Loucy (cell line): ENCODE measurements at regions not wholly inside any gene's neighbourhood (a gene's known extent, or its start where the extent isn't known, plus 50 kb on each side); places are given as distances from the start of the nearest gene placed in this dataset.

Source experiments
- CTCF ChIP-seq: fragments of 200-600 bp; sonication (generic); conservative IDR thresholded peaks from 2 replicates; pipeline ENCODE4 v1.5.1; 2014; ENCODE audit warnings: mild to moderate bottlenecking, antibody characterized with exemption, low read length
- EZH2phosphoT487 ChIP-seq: fragments of 200-600 bp; IDR thresholded peaks from 2 replicates; pipeline ENCODE4 v1.6.1; 2018; ENCODE audit warnings: antibody characterized with exemption, mild to moderate bottlenecking, moderate library complexity, borderline replicate concordance

- TF ChIP-seq CTCF (no peak), EZH2phosphoT487 (no peak)
Observed at GRCh38 chr4:177562859-177563258, 120.6 kb upstream of the AGA start.
